ENCODE measurements at regions not wholly inside any gene's neighbourhood (a gene's known extent, or its start where the extent isn't known, plus 50 kb on each side); places are given as distances from the start of the nearest gene placed in this dataset.
A peak's percentile ranks its signal among the peaks of the same experiment; 100 is the strongest.

GRCh38 chr15:93152360-93152759 lies 63.3 kb upstream of the RGMA start:
- Histone ChIP-seq H3K4me2 (ENCODE audit: insufficient read depth in 1 of 2, low read depth in 2 of 2, low read length in 2 of 2) (peak overlapping the region in 1 of 2 experiments; percentile 45; a peak in 1 of 4 replicates), H3K4ac (replicated peaks; ENCODE audit: insufficient read length, low read depth, low read length) (no peak overlapping the region), H2BK20ac (ENCODE audit: low read length) (no peak overlapping the region; the same call in 1 of the 2 replicates), H3K14ac (ENCODE audit: insufficient read length) (no peak overlapping the region), H2AFZ (ENCODE audit: low read length) (no peak overlapping the region), H4K20me1 (replicated peaks in 1 of 2; ENCODE audit: control insufficient read depth in 1 of 2, insufficient read depth in 2 of 2, low read length in 2 of 2) (no peaks in the 10 kb centered on the region), H3K23ac (ENCODE audit: insufficient read length) (no peak overlapping the region), H4K8ac (ENCODE audit: extremely low read depth, insufficient read depth, low read length) (no peak overlapping the region), H3K4me3 (ENCODE audit: extremely low read depth in 1 of 4, insufficient read depth in 2 of 4, low read depth in 3 of 4, low read length in 4 of 4) (no peak overlapping the region), H3K27me3 (replicated peaks in 1 of 4; ENCODE audit: control insufficient read depth in 3 of 4, extremely low read depth in 1 of 4, insufficient read depth in 3 of 4, low read length in 3 of 4) (no peaks in the 10 kb centered on the region), H2BK15ac (ENCODE audit: low read length) (no peak overlapping the region), H3K56ac (replicated peaks; ENCODE audit: insufficient read length, low read depth, low read length) (no peak overlapping the region), H2BK5ac (ENCODE audit: low read depth, low read length) (no peak overlapping the region), H2BK12ac (ENCODE audit: low read depth, low read length) (peak overlapping the region; percentile 45; the same call in 1 of the 2 replicates), H2BK120ac (replicated peaks; ENCODE audit: low read depth, low read length) (no peak overlapping the region), H3K79me1 (ENCODE audit: low read depth, low read length) (no peaks in the 10 kb centered on the region), H4K5ac (ENCODE audit: insufficient read length, low read depth, low read length) (no peak overlapping the region), H3K79me2 (ENCODE audit: control insufficient read depth in 1 of 2, insufficient read depth in 2 of 2, low read length in 2 of 2) (no peaks in the 10 kb centered on the region), H4K91ac (replicated peaks; ENCODE audit: insufficient read length, low read length) (no peak overlapping the region), H3K4me1 (replicated peaks in 1 of 4; ENCODE audit: control insufficient read depth in 3 of 4, insufficient read depth in 4 of 4, low read length in 3 of 4) (peaks cover 4 to 13% (median 8%) of the 10 kb centered on the region in 4 experiments; a peak in 5 of 7 replicates), H3K9me3 (ENCODE audit: insufficient read depth in 2 of 2, low read depth in 1 of 2, low read length in 1 of 2) (peaks cover 0 to 3% of the 10 kb centered on the region in 2 experiments; a peak in 1 of 4 replicates), H3K23me2 (ENCODE audit: low read depth, low read length) (no peaks in the 10 kb centered on the region), H3K9ac (replicated peaks in 1 of 4; ENCODE audit: extremely low read depth in 1 of 4, low read depth in 3 of 4, low read length in 3 of 4) (no peak overlapping the region), H3K27ac (ENCODE audit: low read depth, low read length) (no peak overlapping the region), H2AK5ac (ENCODE audit: low read depth, low read length) (no peak overlapping the region), H3K36me3 (ENCODE audit: control insufficient read depth in 2 of 4, insufficient read depth in 4 of 4, low read length in 3 of 4) (no peaks in the 10 kb centered on the region), H3K18ac (ENCODE audit: extremely low read depth, low read length) (no peak overlapping the region)
- ChIA-PET POLR2A (ENCODE audit: partially characterized antibody) (no interaction called here), CTCF (ENCODE audit: partially characterized antibody) (interaction anchor here (0.6 to 1.1 kb wide), 8 partner anchors 10 to 422 kb away, joined by 3 to 12 read pairs (median 4); no protein-coding TSS in a partner anchor)
- peak; percentile 42 for FAIRE-seq
- DNase-seq (ENCODE audit: low read depth in 1 of 2, low spot score in 2 of 2) = no peak
- WGBS, 2 experiments (ENCODE audit: extremely low coverage in 1 of 2, insufficient coverage in 1 of 2, insufficient read length in 1 of 2, insufficient replicate concordance in 2 of 2, low coverage in 1 of 2, low lambda C conversion rate in 2 of 2, missing lambda C conversion rate in 1 of 2) = 74% methylated on average over 4 of the region's 5 CpGs; no CpG with 5 or more reads in 1 of the 2 experiments
- TF ChIP-seq POLR2AphosphoS5 (IDR thresholded peaks at IDR 0.05; ENCODE audit: low read depth, low read length) (no peak), GTF2F1 (IDR thresholded peaks at IDR 0.05; ENCODE audit: borderline replicate concordance, low read depth, low read length) (no peak), HDAC2 (IDR thresholded peaks at IDR 0.05; ENCODE audit: borderline replicate concordance in 1 of 2, low read depth in 2 of 2, low read length in 2 of 2) (no peak), FOSL1 (IDR thresholded peaks at IDR 0.05; ENCODE audit: insufficient read depth, low read depth, low read length) (no peak), ASH2L (IDR thresholded peaks at IDR 0.05; ENCODE audit: low read length) (no peak), SP4 (IDR thresholded peaks at IDR 0.05; ENCODE audit: low read length) (no peak), BCL11A (IDR thresholded peaks at IDR 0.05; ENCODE audit: low read depth in 2 of 2, low read length in 2 of 2) (no peak), SUZ12 (IDR thresholded peaks at IDR 0.05; ENCODE audit: low read length) (no peak), TAF1 (IDR thresholded peaks at IDR 0.05; ENCODE audit: low read depth, low read length) (no peak), RNF2 (IDR thresholded peaks at IDR 0.05; ENCODE audit: borderline replicate concordance, low read depth, low read length, missing control alignments, poor library complexity, severe bottlenecking) (no peak), CTBP2 (IDR thresholded peaks at IDR 0.05; ENCODE audit: borderline replicate concordance, insufficient read depth, insufficient read length, low read length) (no peak)
- TF ChIP-seq, protein P1, sequence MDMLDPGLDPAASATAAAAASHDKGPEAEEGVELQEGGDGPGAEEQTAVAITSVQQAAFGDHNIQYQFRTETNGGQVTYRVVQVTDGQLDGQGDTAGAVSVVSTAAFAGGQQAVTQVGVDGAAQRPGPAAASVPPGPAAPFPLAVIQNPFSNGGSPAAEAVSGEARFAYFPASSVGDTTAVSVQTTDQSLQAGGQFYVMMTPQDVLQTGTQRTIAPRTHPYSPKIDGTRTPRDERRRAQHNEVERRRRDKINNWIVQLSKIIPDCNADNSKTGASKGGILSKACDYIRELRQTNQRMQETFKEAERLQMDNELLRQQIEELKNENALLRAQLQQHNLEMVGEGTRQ (IDR thresholded peaks at IDR 0.05; ENCODE audit: low read length) = no peak

All from H1 (cell line).